Colonic mucosa (tissue), 4 donors: ENCODE measurements at regions not wholly inside any gene's neighbourhood (a gene's known extent, or its start where the extent isn't known, plus 50 kb on each side); places are given as distances from the start of the nearest gene placed in this dataset.

ENCODE experiments used
- DNase-seq: peaks from one replicate; pipeline ENCODE4 v3.0.0-alpha.2; 2020
- H3K27ac ChIP-seq: fragments of 200-600 bp; one replicate; pipeline ENCODE4 v1.8.0; 2021
- H3K27me3 ChIP-seq: fragments of 200-600 bp; one replicate; pipeline ENCODE4 v1.8.0; 2021
- H3K36me3 ChIP-seq: fragments of 200-600 bp; one replicate; pipeline ENCODE4 v1.8.0; 2021
- H3K4me1 ChIP-seq: fragments of 200-600 bp; one replicate; pipeline ENCODE4 v1.8.0; 2021; ENCODE audit warnings: mild to moderate bottlenecking
- H3K4me3 ChIP-seq: fragments of 200-600 bp; one replicate; pipeline ENCODE4 v1.8.0; 2021
- H3K9ac ChIP-seq, 2 donors: one replicate each; pipeline ENCODE4 v1.7.0; 2013; ENCODE audit warnings: control low read depth in 2 of 2, low read depth in 2 of 2, low read length in 2 of 2
- H3K9me3 ChIP-seq: fragments of 200-600 bp; one replicate; pipeline ENCODE4 v1.8.0; 2021
- CTCF ChIP-seq: fragments of 200-600 bp; IDR thresholded peaks from one replicate; pipeline ENCODE4 v1.8.0; 2022; ENCODE audit warnings: antibody characterized with exemption, mild to moderate bottlenecking
- intact Hi-C: fragments of 100-400 bp; cut with DNase I; formaldehyde crosslinking; loops from one replicate; pipeline ENCODE4 v1.14.1; 2022
- donor health status: healthy.
- donor health status: DM: no; HTN: no; CAD: no.
- donor health status: DM: no; HTN: no; CAD: no.

DNA sequence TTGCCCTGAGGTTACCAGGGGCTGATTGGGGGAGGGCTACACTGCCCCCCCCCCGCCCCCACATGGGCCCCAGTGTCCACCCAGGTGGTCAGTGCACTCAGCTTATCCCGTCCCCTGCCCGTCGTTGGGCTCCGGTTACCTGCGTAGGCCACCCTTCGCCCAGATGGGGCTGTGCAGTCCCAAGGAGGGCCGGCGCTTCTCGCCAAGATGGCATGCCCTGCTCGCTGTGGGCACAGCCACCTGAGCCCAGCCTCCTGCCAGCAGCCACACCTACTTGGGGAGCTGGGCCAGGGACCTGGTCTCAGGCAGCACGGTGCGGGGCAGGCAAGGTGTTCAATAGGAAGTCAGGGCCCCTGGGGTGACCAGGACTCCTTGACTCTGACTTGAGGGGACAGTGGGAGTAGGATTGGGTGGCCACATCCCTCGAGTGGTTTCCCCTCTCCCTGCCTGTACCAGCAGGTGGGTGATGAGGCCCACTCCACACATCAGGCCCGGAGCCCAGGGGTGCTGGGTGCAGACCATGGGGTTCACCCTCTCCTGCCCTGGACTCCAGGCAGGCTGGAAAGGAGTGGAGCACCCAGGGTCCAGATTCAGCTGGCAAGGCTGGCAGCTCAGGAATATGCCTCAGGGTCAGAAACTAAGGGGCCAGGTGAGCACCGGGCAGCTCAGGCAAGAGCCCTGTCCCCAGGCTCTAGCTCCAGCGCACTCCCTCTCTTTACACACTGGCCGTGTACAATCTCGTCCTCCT is 170.3 kb downstream of the GLI2 start:
- TF ChIP-seq CTCF = no peak
- DNase-seq = no peak
- intact Hi-C loops = no loop called here
- Histone ChIP-seq H3K27ac (no peak overlapping the region), H3K27me3 (no peaks in the 10 kb centered on the region), H3K9ac (no peak overlapping the region), H3K36me3 (no peaks in the 10 kb centered on the region), H3K4me1 (no peaks in the 10 kb centered on the region), H3K9me3 (no peaks in the 10 kb centered on the region), H3K4me3 (no peak overlapping the region)

- Histone ChIP-seq H3K4me3 (no peak overlapping the region), H3K4me1 (no peaks in the 10 kb centered on the region), H3K27ac (no peak overlapping the region), H3K36me3 (no peaks in the 10 kb centered on the region), H3K27me3 (no peaks in the 10 kb centered on the region), H3K9me3 (no peaks in the 10 kb centered on the region), H3K9ac (no peak overlapping the region)
- intact Hi-C loops = no loop called here
- TF ChIP-seq CTCF = no peak
- no peak for DNase-seq
Observed at GRCh38 chr2:120906914-120907313, 171.2 kb downstream of the GLI2 start.

DNA sequence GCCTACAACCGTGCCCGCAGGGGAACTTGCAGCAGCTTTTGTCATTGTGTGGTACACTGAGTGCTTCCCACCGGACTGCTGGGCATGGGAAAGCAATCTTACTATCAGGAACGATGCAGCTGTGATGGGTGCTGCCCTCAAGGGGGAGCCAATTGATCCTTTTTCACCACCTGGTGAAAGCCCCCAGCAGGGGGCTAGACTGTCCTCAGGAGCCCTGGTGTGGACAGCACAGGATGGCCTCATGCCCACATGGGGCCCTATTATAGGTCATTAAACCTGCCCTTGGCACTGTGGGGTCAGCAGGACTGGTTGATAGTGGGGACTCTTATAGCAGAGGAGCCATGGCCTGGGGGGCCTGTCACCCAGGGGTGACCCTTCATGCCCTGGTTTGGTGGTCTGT is 172.2 kb downstream of the GLI2 start:
- no peak for TF ChIP-seq CTCF
- no peak for DNase-seq
- H3K9ac ChIP-seq = no peak overlapping the region

DNA sequence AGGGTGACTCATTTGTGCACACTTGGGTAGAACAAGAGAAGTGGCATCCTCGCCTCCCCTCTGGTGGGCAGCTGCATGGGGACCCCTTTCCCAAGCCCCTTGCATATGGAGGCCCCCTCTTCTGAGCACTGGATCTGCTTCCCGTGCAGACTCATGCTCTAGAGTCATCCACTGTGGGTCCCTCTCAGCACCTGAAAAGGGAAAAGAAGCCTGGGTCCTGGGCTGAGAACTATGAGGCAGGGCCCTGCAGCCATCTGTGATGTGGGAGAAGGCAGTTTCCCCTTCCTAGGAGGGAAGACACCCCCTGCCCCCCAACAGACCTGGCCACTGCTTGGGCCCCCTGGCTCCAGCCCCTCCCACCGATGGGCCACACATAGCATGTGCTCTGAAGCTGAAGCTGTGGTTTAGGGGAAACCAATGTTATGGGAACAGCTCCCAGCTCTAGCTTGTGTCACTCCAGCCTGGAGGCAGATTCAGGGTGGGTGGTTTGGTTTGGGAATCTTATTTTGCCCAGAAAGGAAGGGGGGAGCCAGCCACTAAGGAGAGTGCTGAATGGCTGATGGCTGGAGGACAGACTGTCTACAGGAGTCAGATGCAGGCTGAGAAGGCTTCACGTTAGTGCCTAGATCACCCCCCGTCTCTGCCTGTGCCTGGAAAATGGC is 172.8 kb downstream of the GLI2 start:
- DNase-seq = no peak
- H3K4me1 ChIP-seq = no peaks in the 10 kb centered on the region
- H3K36me3 ChIP-seq = no peaks in the 10 kb centered on the region
- H3K27ac ChIP-seq = no peak overlapping the region
- H3K9ac ChIP-seq = no peak overlapping the region
- H3K4me3 ChIP-seq = no peak overlapping the region
- no peaks in the 10 kb centered on the region for H3K9me3 ChIP-seq
- TF ChIP-seq CTCF = no peak
- no peaks in the 10 kb centered on the region for H3K27me3 ChIP-seq
- intact Hi-C loops = no loop called here

More for the DNA sequence above, 172.2 kb downstream of the GLI2 start:
- intact Hi-C loops = no loop called here
- Histone ChIP-seq H3K27ac (no peak overlapping the region), H3K4me1 (no peaks in the 10 kb centered on the region), H3K36me3 (no peaks in the 10 kb centered on the region), H3K4me3 (no peak overlapping the region), H3K27me3 (no peaks in the 10 kb centered on the region), H3K9me3 (no peaks in the 10 kb centered on the region)

GRCh38 chr2:120909102-120909501 is 173.4 kb downstream of the GLI2 start:
- Histone ChIP-seq H3K9me3 (no peaks in the 10 kb centered on the region), H3K27me3 (no peaks in the 10 kb centered on the region), H3K4me3 (no peak overlapping the region), H3K9ac (no peak overlapping the region), H3K27ac (no peak overlapping the region), H3K36me3 (no peaks in the 10 kb centered on the region), H3K4me1 (no peaks in the 10 kb centered on the region)
- no peak for TF ChIP-seq CTCF
- no peak for DNase-seq
- intact Hi-C loops = no loop called here
